HepG2 (cell line): ENCODE measurements at regions not wholly inside any gene's neighbourhood (a gene's known extent, or its start where the extent isn't known, plus 50 kb on each side); places are given as distances from the start of the nearest gene placed in this dataset.

Experiments
- JUNB ChIP-seq: sonication (generic); formaldehyde crosslinking; IDR thresholded peaks from 2 replicates; pipeline ENCODE4 v1.8.0; 2022; ENCODE audit warnings: missing genetic modification reagents, mild to moderate bottlenecking, borderline replicate concordance
- MAFK ChIP-seq, 2 experiments: IDR thresholded peaks in 1 of 2; conservative IDR thresholded peaks in 1 of 2; 2 replicates each; pipeline ENCODE4 v1.6.1; 2011; ENCODE audit warnings: improper control_type of control experiment in 2 of 2, low read length in 2 of 2
- MED1 ChIP-seq: sonication (generic); formaldehyde crosslinking; IDR thresholded peaks from 2 replicates; pipeline ENCODE4 v1.4.0; 2020; ENCODE audit warnings: missing genetic modification reagents
- MYNN ChIP-seq: sonication (generic); formaldehyde crosslinking; IDR thresholded peaks from 2 replicates; pipeline ENCODE4 v1.4.0; 2020; ENCODE audit warnings: mild to moderate bottlenecking, low read depth, missing genetic modification reagents
- RNF2 ChIP-seq: fragments of 450-650 bp; conservative IDR thresholded peaks from 2 replicates; pipeline ENCODE4 v1.6.1; 2016; ENCODE audit warnings: low read depth
- ZNF329 ChIP-seq: sonication (generic); formaldehyde crosslinking; IDR thresholded peaks from 2 replicates; pipeline ENCODE4 v1.9.0; 2021; ENCODE audit warnings: low read depth, mild to moderate bottlenecking, missing genetic modification reagents

- no peak for TF ChIP-seq MYNN (CRISPR knock-in tag)
- TF ChIP-seq RNF2: no peak
- TF ChIP-seq ZNF329 (CRISPR knock-in tag): no peak
- no peak for TF ChIP-seq JUNB
- no peak for TF ChIP-seq MAFK (conservative IDR thresholded peaks at IDR 0.05 in 1 of 2, IDR thresholded peaks at IDR 0.05 in 1 of 2; ENCODE audit: low read length in 2 of 2)
- TF ChIP-seq MED1 (CRISPR knock-in tag): no peak
These were observed 496.0 kb upstream of the SPTLC3 start for GRCh38 chr20:12512755-12513154.
